ENCODE measurements at regions not wholly inside any gene's neighbourhood (a gene's known extent, or its start where the extent isn't known, plus 50 kb on each side); places are given as distances from the start of the nearest gene placed in this dataset.
"Not testable (repeated sequence)": the region's sequence is repeated elsewhere in the genome, so short reads cannot be mapped to it uniquely, and the experiment has no call there.

DNA sequence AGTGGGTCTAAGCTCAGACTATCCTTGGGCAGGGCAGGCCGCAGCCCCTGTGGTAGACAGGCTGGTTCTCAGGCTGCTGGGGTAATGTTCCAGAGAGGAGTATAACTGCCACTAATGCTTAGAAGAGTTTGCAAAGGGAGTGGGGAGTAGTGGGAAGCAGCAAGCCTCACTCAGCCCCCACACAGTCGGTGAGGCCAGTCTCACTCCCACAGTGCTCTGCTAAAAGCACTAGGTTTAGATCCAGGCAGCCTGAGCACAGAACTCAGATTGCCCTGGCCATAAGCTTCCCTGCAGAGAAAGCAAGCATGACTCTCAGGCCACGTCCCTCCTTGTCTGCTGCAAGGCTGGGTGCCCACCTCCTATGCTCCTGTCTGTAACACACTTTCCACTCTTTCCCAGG is 69.4 kb upstream of the HCN1 start:
- TF ChIP-seq, protein P1, sequence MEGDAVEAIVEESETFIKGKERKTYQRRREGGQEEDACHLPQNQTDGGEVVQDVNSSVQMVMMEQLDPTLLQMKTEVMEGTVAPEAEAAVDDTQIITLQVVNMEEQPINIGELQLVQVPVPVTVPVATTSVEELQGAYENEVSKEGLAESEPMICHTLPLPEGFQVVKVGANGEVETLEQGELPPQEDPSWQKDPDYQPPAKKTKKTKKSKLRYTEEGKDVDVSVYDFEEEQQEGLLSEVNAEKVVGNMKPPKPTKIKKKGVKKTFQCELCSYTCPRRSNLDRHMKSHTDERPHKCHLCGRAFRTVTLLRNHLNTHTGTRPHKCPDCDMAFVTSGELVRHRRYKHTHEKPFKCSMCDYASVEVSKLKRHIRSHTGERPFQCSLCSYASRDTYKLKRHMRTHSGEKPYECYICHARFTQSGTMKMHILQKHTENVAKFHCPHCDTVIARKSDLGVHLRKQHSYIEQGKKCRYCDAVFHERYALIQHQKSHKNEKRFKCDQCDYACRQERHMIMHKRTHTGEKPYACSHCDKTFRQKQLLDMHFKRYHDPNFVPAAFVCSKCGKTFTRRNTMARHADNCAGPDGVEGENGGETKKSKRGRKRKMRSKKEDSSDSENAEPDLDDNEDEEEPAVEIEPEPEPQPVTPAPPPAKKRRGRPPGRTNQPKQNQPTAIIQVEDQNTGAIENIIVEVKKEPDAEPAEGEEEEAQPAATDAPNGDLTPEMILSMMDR (IDR thresholded peaks at IDR 0.05), result no peak
- TF ChIP-seq ZFX (IDR thresholded peaks at IDR 0.05; ENCODE audit: borderline replicate concordance), result no peak
- H3K27ac ChIP-seq, result no peak overlapping the region

DNA sequence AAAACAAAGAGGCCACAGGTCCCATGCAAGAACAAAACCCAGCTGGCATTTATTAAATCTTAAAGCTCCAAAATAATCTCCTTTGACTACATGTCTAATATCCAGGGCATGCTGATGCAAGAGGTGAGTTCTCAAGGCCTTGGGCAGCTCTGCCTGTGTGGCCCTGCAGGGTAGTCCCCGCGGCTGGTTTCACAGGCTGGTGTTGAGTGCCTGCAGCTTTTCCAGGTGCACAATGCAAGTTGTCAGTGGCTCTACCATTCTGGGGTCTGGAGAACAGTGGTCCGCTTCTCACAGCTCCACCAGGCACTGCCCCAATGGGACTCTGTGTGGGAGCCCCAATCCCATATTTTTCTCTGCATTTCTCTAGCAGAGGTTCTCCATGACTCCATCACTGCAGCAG is 54.4 kb upstream of the HCN1 start:
- TF ChIP-seq, protein P1 (IDR thresholded peaks at IDR 0.05), result no peak
- no peak overlapping the region for H3K27ac ChIP-seq

DNA sequence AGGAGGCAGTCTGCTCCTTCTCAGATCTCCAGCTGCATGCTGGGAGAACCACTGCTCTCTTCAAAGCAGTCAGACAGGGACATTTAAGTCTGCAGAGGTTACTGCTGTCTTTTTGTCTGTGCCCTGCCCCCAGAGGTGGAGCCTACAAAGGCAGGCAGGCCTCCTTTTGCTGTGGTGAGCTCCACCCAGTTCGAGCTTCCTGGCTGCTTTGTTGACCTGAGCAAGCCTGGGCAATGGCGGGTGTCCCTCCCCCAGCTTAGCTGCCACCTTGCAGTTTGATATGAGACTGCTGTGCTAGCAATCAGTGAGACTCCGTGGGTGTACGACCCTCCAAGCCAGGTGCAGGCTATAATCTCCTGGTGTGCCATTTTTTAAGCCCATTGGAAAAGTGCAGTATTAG is 52.3 kb upstream of the HCN1 start:
- not testable (repeated sequence) for H3K27ac ChIP-seq
